Nephron (organoid): ENCODE measurements at regions not wholly inside any gene's neighbourhood (a gene's known extent, or its start where the extent isn't known, plus 50 kb on each side); places are given as distances from the start of the nearest gene placed in this dataset.
"Not testable (repeated sequence)": the region's sequence is repeated elsewhere in the genome, so short reads cannot be mapped to it uniquely, and the experiment has no call there.

Source experiments
- H3K27ac Mint-ChIP-seq, 3 experiments: 2 replicates each; pipeline ENCODE4 v1.8.0; 2020; ENCODE audit warnings: mixed read lengths in 3 of 3, mild to moderate bottlenecking in 2 of 3, moderate library complexity in 1 of 3
- H3K27me3 Mint-ChIP-seq: 2 replicates; pipeline ENCODE4 v1.8.0; 2021; ENCODE audit warnings: low read depth, mild to moderate bottlenecking, moderate library complexity, mixed read lengths
- H3K36me3 Mint-ChIP-seq: 2 replicates; pipeline ENCODE4 v1.8.0; 2020; ENCODE audit warnings: low read depth, mixed read lengths
- H3K4me1 Mint-ChIP-seq: 2 replicates; pipeline ENCODE4 v1.8.0; 2020; ENCODE audit warnings: mixed read lengths
- H3K4me3 Mint-ChIP-seq, 3 experiments: 2 replicates each; pipeline ENCODE4 v1.8.0; 2020; ENCODE audit warnings: mild to moderate bottlenecking in 3 of 3, mixed read lengths in 3 of 3, moderate library complexity in 2 of 3
- H3K9me3 Mint-ChIP-seq: 2 replicates; pipeline ENCODE4 v1.8.0; 2020; ENCODE audit warnings: mixed read lengths
- CTCF ChIP-seq, 3 experiments: fragments of 200-600 bp; sonication (generic); IDR thresholded peaks; one replicate each; pipeline ENCODE4 v1.5.0; 2021; ENCODE audit warnings: antibody characterized with exemption in 3 of 3; ENCODE audit not compliant: unreplicated experiment in 3 of 3

DNA sequence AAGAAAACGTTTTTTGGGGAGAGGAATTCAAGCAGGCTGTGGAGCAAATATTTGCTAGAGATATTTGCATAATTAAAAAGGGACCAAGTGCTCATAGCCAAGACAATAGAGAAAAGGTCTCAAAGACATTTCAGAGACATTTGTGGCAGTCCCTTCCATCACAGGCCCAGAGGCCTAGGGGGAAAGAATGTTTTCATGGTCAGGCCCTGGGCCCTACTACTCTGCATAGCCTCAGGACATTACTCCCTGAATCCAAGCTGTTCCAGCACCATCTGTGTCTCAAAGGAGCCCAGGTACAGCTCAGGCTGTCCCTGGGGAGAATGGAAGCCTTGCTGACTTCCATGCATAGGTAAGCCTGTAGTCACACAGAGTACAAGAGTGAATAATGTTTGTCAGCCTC is 113.0 kb upstream of the KIF2A start:
- Mint-ChIP-seq H3K27ac (no peak overlapping the region), H3K4me3 (no peak overlapping the region), H3K36me3 (no peaks in the 10 kb centered on the region), H3K9me3 (peaks cover 22% of the 10 kb centered on the region), H3K4me1 (no peaks in the 10 kb centered on the region), H3K27me3 (peaks cover 6% of the 10 kb centered on the region)
- TF ChIP-seq CTCF (IDR thresholded peaks at IDR 0.05; ENCODE audit: unreplicated experiment in 3 of 3): no peak

GRCh38 chr5:62196532-62196931 is 109.5 kb upstream of the KIF2A start:
- not testable (repeated sequence) for H3K27ac Mint-ChIP-seq, H3K27me3 Mint-ChIP-seq, H3K4me3 Mint-ChIP-seq, H3K36me3 Mint-ChIP-seq, H3K4me1 Mint-ChIP-seq
- peaks cover 14% of the 10 kb centered on the region for H3K9me3 Mint-ChIP-seq

- no peaks in the 10 kb centered on the region for H3K36me3 Mint-ChIP-seq
- H3K9me3 Mint-ChIP-seq: peaks cover 8% of the 10 kb centered on the region
- no peak overlapping the region for H3K27ac Mint-ChIP-seq
- TF ChIP-seq CTCF (IDR thresholded peaks at IDR 0.05; ENCODE audit: unreplicated experiment in 3 of 3): no peak
- no peaks in the 10 kb centered on the region for H3K4me1 Mint-ChIP-seq
- peaks cover 6% of the 10 kb centered on the region for H3K27me3 Mint-ChIP-seq
- H3K4me3 Mint-ChIP-seq: no peak overlapping the region
These were observed 108.3 kb upstream of the KIF2A start for GRCh38 chr5:62197697-62198096.

- no peak overlapping the region for H3K27ac Mint-ChIP-seq
- H3K4me3 Mint-ChIP-seq: no peak overlapping the region
- peaks cover 7% of the 10 kb centered on the region for H3K9me3 Mint-ChIP-seq
- no peaks in the 10 kb centered on the region for H3K36me3 Mint-ChIP-seq
- H3K27me3 Mint-ChIP-seq: peaks cover 6% of the 10 kb centered on the region
- no peaks in the 10 kb centered on the region for H3K4me1 Mint-ChIP-seq
- no peak for TF ChIP-seq CTCF (IDR thresholded peaks at IDR 0.05; ENCODE audit: unreplicated experiment in 3 of 3)
These were observed 107.6 kb upstream of the KIF2A start for GRCh38 chr5:62198421-62198820.

- H3K4me1 Mint-ChIP-seq: no peaks in the 10 kb centered on the region
- no peaks in the 10 kb centered on the region for H3K9me3 Mint-ChIP-seq
- no peak for TF ChIP-seq CTCF (IDR thresholded peaks at IDR 0.05; ENCODE audit: unreplicated experiment in 3 of 3)
- H3K27me3 Mint-ChIP-seq: peaks cover 10% of the 10 kb centered on the region
- no peak overlapping the region for H3K4me3 Mint-ChIP-seq
- no peak overlapping the region for H3K27ac Mint-ChIP-seq
- no peaks in the 10 kb centered on the region for H3K36me3 Mint-ChIP-seq
These were observed 106.0 kb upstream of the KIF2A start for GRCh38 chr5:62199792-62200716.

GRCh38 chr5:62206150-62206829 is 99.7 kb upstream of the KIF2A start:
- Mint-ChIP-seq H3K36me3 (no peaks in the 10 kb centered on the region), H3K4me3 (no peak overlapping the region), H3K4me1 (peaks cover 6% of the 10 kb centered on the region), H3K27me3 (peaks cover 4% of the 10 kb centered on the region), H3K27ac (no peak overlapping the region), H3K9me3 (no peaks in the 10 kb centered on the region)
- no peak for TF ChIP-seq CTCF (IDR thresholded peaks at IDR 0.05; ENCODE audit: unreplicated experiment in 3 of 3)
